HG03039 (cell line): ENCODE measurements at regions not wholly inside any gene's neighbourhood (a gene's known extent, or its start where the extent isn't known, plus 50 kb on each side); places are given as distances from the start of the nearest gene placed in this dataset.

Experiments
- ATAC-seq: cut with Tn5 transposase; IDR thresholded peaks from one replicate; pipeline ENCODE4 v1.9.1; 2021; ENCODE audit warnings: mild to moderate bottlenecking, moderate library complexity; ENCODE audit not compliant: unreplicated experiment

DNA sequence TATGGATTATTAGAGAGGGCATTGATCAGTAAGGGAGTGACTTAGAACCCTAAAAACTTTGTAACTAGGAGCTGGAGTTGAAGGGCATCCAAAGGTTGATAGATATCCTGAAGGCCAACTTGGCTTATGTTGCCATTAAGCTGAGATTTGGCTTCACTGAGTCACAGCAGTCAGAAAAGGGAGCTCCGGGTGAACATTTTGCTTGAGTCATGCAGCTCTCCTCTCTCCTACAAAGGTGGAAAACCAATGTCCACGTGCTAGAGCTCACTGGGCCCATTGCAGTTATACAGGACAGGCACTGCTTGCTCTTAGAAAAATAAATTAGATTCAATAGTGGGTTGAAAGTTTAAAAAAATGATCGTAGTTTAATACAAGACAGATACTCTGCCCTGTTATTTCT is 87.3 kb upstream of the LRIG3 start:
- no peak for ATAC-seq

- no peak for ATAC-seq
Measured at GRCh38 chr12:59005193-59005955, 85.1 kb upstream of the LRIG3 start.

- ATAC-seq = no peak
Measured at GRCh38 chr12:59004456-59004855, 84.2 kb upstream of the LRIG3 start.

- ATAC-seq = no peak
Measured at GRCh38 chr12:58995666-58996363, 75.5 kb upstream of the LRIG3 start.

DNA sequence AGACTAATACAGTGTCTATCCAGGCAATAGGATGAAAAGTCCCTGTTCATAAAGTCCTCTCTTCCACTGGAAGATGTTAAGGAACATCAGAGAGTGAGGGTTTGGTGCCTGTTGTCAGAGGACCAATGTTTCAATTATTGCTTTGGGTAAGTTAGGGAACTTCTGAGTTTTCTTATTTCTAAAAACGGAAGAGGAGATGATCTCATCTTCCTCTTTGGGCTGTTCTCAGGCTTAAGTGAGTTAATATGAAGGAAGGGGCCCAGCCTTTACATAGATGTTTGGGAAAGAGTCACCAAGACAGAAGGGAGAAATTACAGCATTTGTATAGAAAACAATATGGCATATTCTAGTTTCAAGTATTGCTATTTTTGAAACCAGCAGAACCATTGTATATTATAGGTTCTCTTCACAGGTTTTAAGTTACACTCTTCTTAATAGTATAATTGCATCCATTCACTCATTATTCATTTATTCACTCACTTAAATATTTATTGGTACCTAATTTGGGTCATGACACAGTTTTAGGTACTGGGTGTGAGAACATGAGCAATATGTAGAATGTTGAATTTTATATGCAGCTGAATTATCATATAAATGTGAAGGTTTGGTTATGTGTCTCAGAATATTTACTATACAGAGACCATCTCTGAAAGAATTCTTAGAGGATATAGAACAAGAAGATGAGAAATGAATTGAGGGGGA is 68.5 kb upstream of the LRIG3 start:
- no peak for ATAC-seq

DNA sequence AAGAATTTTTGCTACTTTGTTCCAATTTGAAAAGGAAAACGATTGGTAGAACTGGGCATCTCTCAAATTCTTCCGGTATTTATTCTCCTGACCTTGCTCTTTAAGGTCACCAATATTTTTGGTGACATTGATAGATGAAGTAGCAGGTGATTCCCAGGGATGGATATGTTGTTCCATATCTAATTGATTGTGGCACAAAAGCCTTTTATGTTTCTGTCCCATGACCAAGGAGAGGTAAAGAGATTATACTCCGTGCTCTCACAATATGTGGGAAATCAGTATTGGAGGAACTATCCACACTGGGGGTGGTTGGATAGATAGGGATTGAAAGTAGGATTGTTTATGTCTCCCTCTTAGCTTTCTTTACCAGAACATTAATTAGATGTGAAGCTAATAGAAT is 61.7 kb upstream of the LRIG3 start:
- no peak for ATAC-seq

DNA sequence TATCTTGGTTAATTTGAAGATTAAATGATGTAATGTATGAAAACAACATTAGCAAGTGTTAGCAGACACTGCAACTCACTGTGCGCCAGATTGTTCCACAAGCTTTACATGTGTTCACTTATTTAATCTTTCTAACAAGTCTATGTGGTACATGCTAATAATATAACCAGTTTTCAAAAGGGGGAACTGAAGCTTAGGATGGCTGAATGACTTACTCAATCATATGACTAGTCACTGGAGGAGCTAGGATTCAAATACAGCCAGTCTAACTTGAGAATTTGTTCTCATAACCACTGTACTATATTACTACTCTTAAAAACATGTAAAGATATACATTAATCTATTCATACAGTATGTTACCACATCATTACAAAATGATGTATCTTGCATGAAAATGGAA is 60.5 kb upstream of the LRIG3 start:
- ATAC-seq = no peak

- no peak for ATAC-seq
Measured at GRCh38 chr12:58978717-58979116, 58.4 kb upstream of the LRIG3 start.

GRCh38 chr12:58977476-58977875 is 57.2 kb upstream of the LRIG3 start:
- ATAC-seq = no peak

DNA sequence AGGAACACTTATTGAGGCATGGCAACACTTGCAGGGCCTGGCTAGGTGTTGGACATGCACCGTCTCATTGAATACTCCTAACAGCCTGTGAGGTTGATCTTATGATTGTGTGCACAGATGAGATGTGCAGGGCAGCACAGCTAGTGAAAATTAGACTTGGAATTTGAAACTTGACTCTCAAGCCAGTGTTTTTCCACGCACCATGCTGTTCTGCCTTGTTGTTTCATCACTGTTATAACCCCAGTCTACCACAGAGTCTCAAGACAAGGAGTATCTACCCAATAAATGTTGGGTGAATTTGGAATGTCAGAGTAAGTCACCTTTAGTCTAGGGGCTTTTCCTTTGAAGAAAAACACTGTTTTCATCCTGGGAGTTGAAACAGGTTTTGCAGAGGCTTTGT is 55.8 kb upstream of the LRIG3 start:
- ATAC-seq = no peak
